HCT116 (cell line): ENCODE measurements at regions not wholly inside any gene's neighbourhood (a gene's known extent, or its start where the extent isn't known, plus 50 kb on each side); places are given as distances from the start of the nearest gene placed in this dataset.

Experiments
- ATAC-seq: fragments of 200-7000 bp; cut with Tn5 transposase; 2 replicates; pipeline ENCODE4 v1.9.1; 2020; ENCODE audit warnings: mild to moderate bottlenecking, moderate library complexity
- BruUV-seq: library from RNA; stranded (reverse); fragments of 400-500 nt; replicated peaks from 2 replicates; lab custom pipeline; 2021; lab: Mats Ljungman, UMichigan
- CTCF ChIA-PET: fragments of 300-600 bp; sonication (Branson Sonifier 250); formaldehyde crosslinking; loops from one replicate; lab custom pipeline; 2021; ENCODE audit warnings: antibody characterized with exemption; lab: Charles Lee
- POLR2A ChIA-PET: fragments of 300-600, 350-600 bp; sonication (Branson Sonifier 250); formaldehyde crosslinking; loops from one replicate; lab custom pipeline; 2021; ENCODE audit warnings: antibody characterized with exemption; lab: Charles Lee
- RAD21 ChIA-PET, 2 experiments: fragments of 300-600 bp; sonication (Branson Sonifier 250); formaldehyde crosslinking; loops; one replicate each; lab custom pipeline; 2023; ENCODE audit warnings: low total read pairs in 2 of 2; ENCODE audit not compliant: uncharacterized antibody in 2 of 2, unreplicated experiment in 2 of 2, low non-redundant PET in 1 of 2; lab: Charles Lee
- DNase-seq: peaks from one replicate; pipeline ENCODE4 v3.0.0-alpha.2; 2010; ENCODE audit warnings: low read depth, low spot score
- H2AFZ ChIP-seq: fragments of 200-600 bp; shearing (Covaris generic), sonication (generic); 2 replicates; pipeline ENCODE4 v1.6.1; 2017; ENCODE audit warnings: low read depth, mixed run types, mixed read lengths, antibody characterized with exemption, low read length; ENCODE audit not compliant: poor library complexity, severe bottlenecking
- H3K27ac ChIP-seq: 2 replicates; pipeline ENCODE4 v1.5.1; 2012; ENCODE audit warnings: low read depth, low read length
- H3K27me3 ChIP-seq: fragments of 200-600 bp; sonication (generic); 2 replicates; pipeline ENCODE4 v1.6.1; 2016; ENCODE audit warnings: mixed run types, low read length, mixed read lengths; ENCODE audit not compliant: insufficient read depth
- H3K36me3 ChIP-seq, 2 experiments: fragments of 200-500 bp in 1 of 2; fragments of 200-600 bp in 1 of 2; sonication (Bioruptor generic) in 1 of 2; sonication (generic) in 1 of 2; 2 replicates each; pipeline versions ENCODE4 v1.5.1 to v1.6.1; 2014 to 2016; ENCODE audit warnings: low read length in 2 of 2, inconsistent platforms in 1 of 2, mixed read lengths in 1 of 2, mixed run types in 1 of 2; ENCODE audit not compliant: insufficient read depth in 2 of 2, control insufficient read depth in 1 of 2
- H3K4me1 ChIP-seq, 2 experiments: fragments of 200-600 bp in 1 of 2; sonication (generic) in 1 of 2; 2 replicates each; pipeline versions ENCODE4 v1.5.1 to v1.6.1; 2012 to 2017; ENCODE audit warnings: low read length in 2 of 2, inconsistent platforms in 1 of 2, mild to moderate bottlenecking in 1 of 2, mixed read lengths in 1 of 2, mixed run types in 1 of 2, moderate library complexity in 1 of 2; ENCODE audit not compliant: insufficient read depth in 2 of 2, control insufficient read depth in 1 of 2
- H3K4me2 ChIP-seq: fragments of 200-600 bp; sonication (generic); 2 replicates; pipeline ENCODE4 v1.6.1; 2017; ENCODE audit warnings: mixed run types, low read length, mixed read lengths
- H3K4me3 ChIP-seq, 2 experiments: fragments of 200-600 bp in 1 of 2; sonication (generic) in 1 of 2; replicated peaks in 1 of 2; 2 replicates each; pipeline ENCODE4 v1.5.1; 2011 to 2016; ENCODE audit warnings: low read length in 2 of 2, control low read depth in 1 of 2, low read depth in 1 of 2, mild to moderate bottlenecking in 1 of 2, mixed read lengths in 1 of 2, mixed run types in 1 of 2
- H3K79me2 ChIP-seq: fragments of 200-600 bp; sonication (generic); 2 replicates; pipeline ENCODE4 v1.6.1; 2017; ENCODE audit warnings: mild to moderate bottlenecking, mixed run types, low read length, moderate library complexity, mixed read lengths; ENCODE audit not compliant: insufficient read depth
- H3K9ac ChIP-seq: fragments of 200-600 bp; sonication (generic); 2 replicates; pipeline ENCODE4 v1.6.1; 2016; ENCODE audit warnings: low read length, mixed read lengths
- H3K9me2 ChIP-seq: fragments of 200-600 bp; sonication (generic), shearing (Covaris generic); 2 replicates; pipeline ENCODE4 v1.6.1; 2017; ENCODE audit warnings: mixed run types, mild to moderate bottlenecking, moderate library complexity; ENCODE audit not compliant: insufficient read depth
- H3K9me3 ChIP-seq, 2 experiments: fragments of 200-500 bp in 1 of 2; fragments of 200-600 bp in 1 of 2; sonication (Bioruptor generic) in 1 of 2; sonication (generic) in 1 of 2; 2 replicates each; pipeline ENCODE4 v1.6.1; 2014 to 2017; ENCODE audit warnings: low read length in 2 of 2, mixed read lengths in 2 of 2, inconsistent platforms in 1 of 2, low read depth in 1 of 2, mild to moderate bottlenecking in 1 of 2, mixed run types in 1 of 2, moderate library complexity in 1 of 2; ENCODE audit not compliant: control insufficient read depth in 1 of 2, insufficient read depth in 1 of 2
- H4K20me1 ChIP-seq: fragments of 200-600 bp; sonication (generic), shearing (Covaris generic); 2 replicates; pipeline ENCODE4 v1.6.1; 2017; ENCODE audit warnings: mixed run types, mild to moderate bottlenecking, moderate library complexity; ENCODE audit not compliant: insufficient read depth
- CBX3 ChIP-seq: IDR thresholded peaks from 2 replicates; pipeline ENCODE4 v1.6.1; 2012; ENCODE audit warnings: low read depth
- CEBPB ChIP-seq: IDR thresholded peaks from 2 replicates; pipeline ENCODE4 v1.6.1; 2012; ENCODE audit warnings: low read depth
- EZH2 ChIP-seq: fragments of 200-600 bp; sonication (generic); IDR thresholded peaks from 2 replicates; pipeline ENCODE4 v1.6.1; 2017; ENCODE audit warnings: antibody characterized with exemption, mixed run types
- JUND ChIP-seq: IDR thresholded peaks from 2 replicates; pipeline ENCODE4 v1.6.1; 2012
- POLR2A ChIP-seq: IDR thresholded peaks from 2 replicates; pipeline ENCODE4 v1.7.0; 2011; ENCODE audit warnings: borderline replicate concordance; ENCODE audit not compliant: insufficient read depth, insufficient read length; ENCODE audit errors: extremely low read depth
- POLR2AphosphoS5 ChIP-seq: IDR thresholded peaks from 2 replicates; pipeline ENCODE4 v1.6.1; 2011; ENCODE audit warnings: mild to moderate bottlenecking, low read depth, low read length, moderate library complexity
- SRF ChIP-seq: IDR thresholded peaks from 2 replicates; pipeline ENCODE4 v1.6.1; 2012; ENCODE audit warnings: low read depth
- TCF7L2 ChIP-seq: IDR thresholded peaks from 2 replicates; pipeline ENCODE4 v1.7.0; 2011; ENCODE audit warnings: borderline replicate concordance, inconsistent platforms; ENCODE audit not compliant: insufficient read depth, insufficient read length; ENCODE audit errors: extremely low read depth
- YY1 ChIP-seq: IDR thresholded peaks from 2 replicates; pipeline ENCODE4 v1.6.1; 2011; ENCODE audit warnings: low read length, low read depth, moderate library complexity, mild to moderate bottlenecking; ENCODE audit not compliant: insufficient replicate concordance; ENCODE audit errors: extremely low read depth
- ZFX ChIP-seq: fragments of 450-650 bp; IDR thresholded peaks from 2 replicates; pipeline ENCODE4 v1.6.1; 2017
- ZNF274 ChIP-seq: fragments of 200-500 bp; sonication (Bioruptor generic); IDR thresholded peaks from 2 replicates; pipeline ENCODE4 v1.6.1; 2014; ENCODE audit warnings: mild to moderate bottlenecking, low read depth, low read length, inconsistent platforms
- intact Hi-C: fragments of 100-400 bp; cut with micrococcal nuclease; formaldehyde crosslinking; loops from 2 replicates; pipeline ENCODE4 v1.10.0; 2022
- TF ChIP-seq, protein P1 (sequence below): IDR thresholded peaks from 2 replicates; pipeline ENCODE4 v1.6.1; 2012; ENCODE audit warnings: low read depth
- TF ChIP-seq, protein P2 (sequence below): IDR thresholded peaks from 2 replicates; pipeline ENCODE4 v1.6.1; 2011; ENCODE audit warnings: mild to moderate bottlenecking, low read length, moderate library complexity; ENCODE audit not compliant: insufficient replicate concordance; ENCODE audit errors: extremely low read depth

- DNase-seq: no peak
- no peak overlapping the region for H3K4me2 ChIP-seq
- no peaks in the 10 kb centered on the region for H3K27me3 ChIP-seq
- H2AFZ ChIP-seq: no peak overlapping the region
- intact Hi-C loops: no loop called here
- no peak overlapping the region for H3K27ac ChIP-seq
- H3K9me2 ChIP-seq: no peaks in the 10 kb centered on the region
- H3K4me1 ChIP-seq: no peaks in the 10 kb centered on the region
- CTCF ChIA-PET: no interaction called here
- no peaks in the 10 kb centered on the region for H3K79me2 ChIP-seq
- peaks cover 0 to 13% of the 10 kb centered on the region in 2 experiments; a peak in 2 of 4 replicates for H3K9me3 ChIP-seq
- RAD21 ChIA-PET: no interaction called here
- no peak overlapping the region for H3K9ac ChIP-seq
- no peak for ATAC-seq
- H4K20me1 ChIP-seq: no peaks in the 10 kb centered on the region
- POLR2A ChIA-PET: no interaction called here
- TF ChIP-seq TCF7L2 (no peak), ZNF274 (no peak), POLR2AphosphoS5 (no peak), CBX3 (no peak), SRF (no peak), JUND (no peak), POLR2A (no peak), YY1 (no peak), EZH2 (no peak), ZFX (no peak), CEBPB (no peak)
- TF ChIP-seq, protein P1, sequence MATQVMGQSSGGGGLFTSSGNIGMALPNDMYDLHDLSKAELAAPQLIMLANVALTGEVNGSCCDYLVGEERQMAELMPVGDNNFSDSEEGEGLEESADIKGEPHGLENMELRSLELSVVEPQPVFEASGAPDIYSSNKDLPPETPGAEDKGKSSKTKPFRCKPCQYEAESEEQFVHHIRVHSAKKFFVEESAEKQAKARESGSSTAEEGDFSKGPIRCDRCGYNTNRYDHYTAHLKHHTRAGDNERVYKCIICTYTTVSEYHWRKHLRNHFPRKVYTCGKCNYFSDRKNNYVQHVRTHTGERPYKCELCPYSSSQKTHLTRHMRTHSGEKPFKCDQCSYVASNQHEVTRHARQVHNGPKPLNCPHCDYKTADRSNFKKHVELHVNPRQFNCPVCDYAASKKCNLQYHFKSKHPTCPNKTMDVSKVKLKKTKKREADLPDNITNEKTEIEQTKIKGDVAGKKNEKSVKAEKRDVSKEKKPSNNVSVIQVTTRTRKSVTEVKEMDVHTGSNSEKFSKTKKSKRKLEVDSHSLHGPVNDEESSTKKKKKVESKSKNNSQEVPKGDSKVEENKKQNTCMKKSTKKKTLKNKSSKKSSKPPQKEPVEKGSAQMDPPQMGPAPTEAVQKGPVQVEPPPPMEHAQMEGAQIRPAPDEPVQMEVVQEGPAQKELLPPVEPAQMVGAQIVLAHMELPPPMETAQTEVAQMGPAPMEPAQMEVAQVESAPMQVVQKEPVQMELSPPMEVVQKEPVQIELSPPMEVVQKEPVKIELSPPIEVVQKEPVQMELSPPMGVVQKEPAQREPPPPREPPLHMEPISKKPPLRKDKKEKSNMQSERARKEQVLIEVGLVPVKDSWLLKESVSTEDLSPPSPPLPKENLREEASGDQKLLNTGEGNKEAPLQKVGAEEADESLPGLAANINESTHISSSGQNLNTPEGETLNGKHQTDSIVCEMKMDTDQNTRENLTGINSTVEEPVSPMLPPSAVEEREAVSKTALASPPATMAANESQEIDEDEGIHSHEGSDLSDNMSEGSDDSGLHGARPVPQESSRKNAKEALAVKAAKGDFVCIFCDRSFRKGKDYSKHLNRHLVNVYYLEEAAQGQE: no peak
- TF ChIP-seq, protein P2, sequence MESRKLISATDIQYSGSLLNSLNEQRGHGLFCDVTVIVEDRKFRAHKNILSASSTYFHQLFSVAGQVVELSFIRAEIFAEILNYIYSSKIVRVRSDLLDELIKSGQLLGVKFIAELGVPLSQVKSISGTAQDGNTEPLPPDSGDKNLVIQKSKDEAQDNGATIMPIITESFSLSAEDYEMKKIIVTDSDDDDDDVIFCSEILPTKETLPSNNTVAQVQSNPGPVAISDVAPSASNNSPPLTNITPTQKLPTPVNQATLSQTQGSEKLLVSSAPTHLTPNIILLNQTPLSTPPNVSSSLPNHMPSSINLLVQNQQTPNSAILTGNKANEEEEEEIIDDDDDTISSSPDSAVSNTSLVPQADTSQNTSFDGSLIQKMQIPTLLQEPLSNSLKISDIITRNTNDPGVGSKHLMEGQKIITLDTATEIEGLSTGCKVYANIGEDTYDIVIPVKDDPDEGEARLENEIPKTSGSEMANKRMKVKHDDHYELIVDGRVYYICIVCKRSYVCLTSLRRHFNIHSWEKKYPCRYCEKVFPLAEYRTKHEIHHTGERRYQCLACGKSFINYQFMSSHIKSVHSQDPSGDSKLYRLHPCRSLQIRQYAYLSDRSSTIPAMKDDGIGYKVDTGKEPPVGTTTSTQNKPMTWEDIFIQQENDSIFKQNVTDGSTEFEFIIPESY: no peak
- no peak overlapping the region for H3K4me3 ChIP-seq
- no peaks in the 10 kb centered on the region for H3K36me3 ChIP-seq
- BruUV-seq: no TSS peak
Measured at GRCh38 chr14:28952666-28953065, 186.1 kb downstream of the FOXG1 start.
